SK-N-SH (cell line): ENCODE measurements at regions not wholly inside any gene's neighbourhood (a gene's known extent, or its start where the extent isn't known, plus 50 kb on each side); places are given as distances from the start of the nearest gene placed in this dataset.

Source experiments
- CTCF ChIA-PET: fragments of 300-600, 350-600 bp; formaldehyde crosslinking; extraction: SDS; loops from one replicate; lab custom pipeline; 2021; lab: Yijun Ruan, JAX
- POLR2A ChIA-PET: fragments of 350-600 bp; sonication (Branson Sonifier 250); formaldehyde crosslinking; extraction: SDS; loops from one replicate; lab custom pipeline; 2020; ENCODE audit warnings: antibody characterized with exemption, inconsistent platforms; lab: Yijun Ruan, JAX
- DNase-seq: peaks from one replicate; pipeline ENCODE4 v3.0.0; 2012
- H2AFZ ChIP-seq: fragments of 200-600 bp; sonication (generic); 2 replicates; pipeline ENCODE4 v1.8.1; 2016; ENCODE audit warnings: antibody characterized with exemption, mild to moderate bottlenecking, low read depth
- H3F3A ChIP-seq: fragments of 200-600 bp; sonication (generic); replicated peaks from 2 replicates; pipeline ENCODE3; 2016; ENCODE audit warnings: antibody characterized with exemption, mild to moderate bottlenecking; ENCODE audit not compliant: insufficient read depth
- H3K27ac ChIP-seq, 2 experiments: fragments of 200-500 bp in 1 of 2; fragments of 200-600 bp in 1 of 2; sonication (Bioruptor generic) in 1 of 2; sonication (generic), shearing (Covaris generic) in 1 of 2; 2 replicates each; pipeline versions ENCODE4 v1.5.1 to v1.6.1; 2014 to 2016; ENCODE audit warnings: low read depth in 2 of 2, inconsistent platforms in 1 of 2, low read length in 1 of 2, mild to moderate bottlenecking in 1 of 2, mixed read lengths in 1 of 2
- H3K27me3 ChIP-seq: fragments of 200-600 bp; sonication (generic), shearing (Covaris generic); 2 replicates; pipeline ENCODE4 v1.6.1; 2016; ENCODE audit warnings: mixed run types; ENCODE audit not compliant: insufficient read depth
- H3K36me3 ChIP-seq, 2 experiments: fragments of 200-500 bp in 1 of 2; fragments of 200-600 bp in 1 of 2; sonication (Bioruptor generic) in 1 of 2; sonication (generic) in 1 of 2; replicated peaks in 1 of 2; 2 replicates each; pipeline versions ENCODE3 to v1.5.1; 2014 to 2016; ENCODE audit warnings: low read length in 1 of 2, mild to moderate bottlenecking in 1 of 2; ENCODE audit not compliant: insufficient read depth in 2 of 2, control insufficient read depth in 1 of 2
- H3K4me1 ChIP-seq, 2 experiments: fragments of 200-500 bp in 1 of 2; fragments of 200-600 bp in 1 of 2; sonication (Bioruptor generic) in 1 of 2; sonication (generic), shearing (Covaris generic) in 1 of 2; 2 replicates each; pipeline versions ENCODE4 v1.5.1 to v1.6.1; 2014 to 2016; ENCODE audit warnings: low read depth in 1 of 2, low read length in 1 of 2, mixed run types in 1 of 2; ENCODE audit not compliant: insufficient read depth in 2 of 2, control insufficient read depth in 1 of 2
- H3K4me2 ChIP-seq: fragments of 200-600 bp; sonication (generic), shearing (Covaris generic); 2 replicates; pipeline ENCODE4 v1.6.1; 2017; ENCODE audit warnings: mixed run types
- H3K4me3 ChIP-seq, 2 experiments: fragments of 200-500 bp in 1 of 2; fragments of 200-600 bp in 1 of 2; sonication (Bioruptor generic) in 1 of 2; sonication (generic), shearing (Covaris generic) in 1 of 2; 2 replicates each; pipeline versions ENCODE4 v1.5.1 to v1.8.1; 2014 to 2016; ENCODE audit warnings: low read depth in 2 of 2, inconsistent platforms in 1 of 2, low read length in 1 of 2, mild to moderate bottlenecking in 1 of 2, mixed read lengths in 1 of 2, moderate library complexity in 1 of 2
- H3K79me2 ChIP-seq: fragments of 200-600 bp; sonication (generic); 2 replicates; pipeline ENCODE4 v1.8.1; 2017; ENCODE audit warnings: mild to moderate bottlenecking; ENCODE audit not compliant: insufficient read depth
- H3K9ac ChIP-seq: fragments of 200-600 bp; sonication (generic); 2 replicates; pipeline ENCODE4 v1.6.1; 2017; ENCODE audit warnings: mixed run types
- H3K9me2 ChIP-seq: fragments of 200-600 bp; sonication (generic); 2 replicates; pipeline ENCODE4 v1.6.1; 2017; ENCODE audit warnings: mixed run types
- H3K9me3 ChIP-seq: fragments of 200-600 bp; sonication (generic); 2 replicates; pipeline ENCODE4 v1.6.1; 2017; ENCODE audit warnings: mixed run types, mild to moderate bottlenecking, moderate library complexity
- H4K20me1 ChIP-seq: fragments of 200-600 bp; sonication (generic); 2 replicates; pipeline ENCODE4 v1.6.1; 2017; ENCODE audit warnings: mild to moderate bottlenecking, mixed run types; ENCODE audit not compliant: insufficient read depth
- CHD2 ChIP-seq: fragments of 150-350 bp; IDR thresholded peaks from 2 replicates; pipeline ENCODE4 v1.6.1; 2018; ENCODE audit warnings: low read length; ENCODE audit not compliant: partially characterized antibody
- EP300 ChIP-seq, 2 experiments: IDR thresholded peaks; 2 replicates each; pipeline versions ENCODE4 v1.4.0 to v1.6.1; 2012; ENCODE audit warnings: borderline replicate concordance in 1 of 2, low read depth in 1 of 2, low read length in 1 of 2
- FOSL2 ChIP-seq: IDR thresholded peaks from 2 replicates; pipeline ENCODE4 v1.4.0; 2012; ENCODE audit warnings: low read depth, mild to moderate bottlenecking, moderate library complexity, borderline replicate concordance
- FOXM1 ChIP-seq: IDR thresholded peaks from 2 replicates; pipeline ENCODE4 v1.4.0; 2012; ENCODE audit warnings: low read depth, mild to moderate bottlenecking
- GATA2 ChIP-seq: sonication (generic); formaldehyde crosslinking; IDR thresholded peaks from 2 replicates; pipeline ENCODE4 v1.5.0; 2020; ENCODE audit warnings: mild to moderate bottlenecking, missing genetic modification reagents
- MEF2A ChIP-seq: IDR thresholded peaks from 2 replicates; pipeline ENCODE4 v1.4.0; 2012; ENCODE audit warnings: low read depth, borderline replicate concordance
- MXI1 ChIP-seq: IDR thresholded peaks from 2 replicates; pipeline ENCODE4 v1.6.1; 2012; ENCODE audit warnings: mild to moderate bottlenecking, low read depth, low read length, improper control_type of control experiment
- NFIC ChIP-seq: IDR thresholded peaks from 2 replicates; pipeline ENCODE4 v1.4.0; 2012; ENCODE audit warnings: borderline replicate concordance
- NRF1 ChIP-seq: IDR thresholded peaks from 2 replicates; pipeline ENCODE4 v1.6.1; 2012; ENCODE audit warnings: low read depth, mild to moderate bottlenecking, low read length
- POLR2AphosphoS5 ChIP-seq: IDR thresholded peaks from 2 replicates; pipeline ENCODE4 v1.6.1; 2012; ENCODE audit warnings: low read depth, low read length
- RXRA ChIP-seq: IDR thresholded peaks from 2 replicates; pipeline ENCODE4 v1.4.0; 2012; ENCODE audit warnings: low read depth, mild to moderate bottlenecking, borderline replicate concordance
- TCF12 ChIP-seq: IDR thresholded peaks from 2 replicates; pipeline ENCODE4 v1.4.0; 2012
- TEAD4 ChIP-seq: IDR thresholded peaks from 2 replicates; pipeline ENCODE4 v1.4.0; 2012; ENCODE audit warnings: mild to moderate bottlenecking, borderline replicate concordance; ENCODE audit not compliant: insufficient read depth
- YY1 ChIP-seq: IDR thresholded peaks from 2 replicates; pipeline ENCODE4 v1.4.0; 2012; ENCODE audit warnings: low read depth, mild to moderate bottlenecking
- WGBS: methylation state at CpG from one replicate; pipeline ENCODE4 v1.1.6; 2017; ENCODE audit warnings: low lambda C conversion rate; 5-methylcytosine and 5-hydroxymethylcytosine counted together
- TF ChIP-seq, protein P1 (sequence below): IDR thresholded peaks from 2 replicates; pipeline ENCODE4; 2012
- TF ChIP-seq, protein P2 (sequence below): fragments of 150-350 bp; IDR thresholded peaks from 2 replicates; pipeline ENCODE4 v1.6.1; 2016; ENCODE audit warnings: mild to moderate bottlenecking, low read depth, low read length
- TF ChIP-seq, protein P3 (sequence below): IDR thresholded peaks from 2 replicates; pipeline ENCODE4 v1.6.1; 2012; ENCODE audit warnings: mild to moderate bottlenecking, low read depth, low read length, moderate library complexity
- TF ChIP-seq, protein P4 (sequence below): fragments of 150-350 bp; IDR thresholded peaks from 2 replicates; pipeline ENCODE4 v1.6.1; 2017; ENCODE audit warnings: antibody characterized with exemption, low read length, low read depth, borderline replicate concordance

DNA sequence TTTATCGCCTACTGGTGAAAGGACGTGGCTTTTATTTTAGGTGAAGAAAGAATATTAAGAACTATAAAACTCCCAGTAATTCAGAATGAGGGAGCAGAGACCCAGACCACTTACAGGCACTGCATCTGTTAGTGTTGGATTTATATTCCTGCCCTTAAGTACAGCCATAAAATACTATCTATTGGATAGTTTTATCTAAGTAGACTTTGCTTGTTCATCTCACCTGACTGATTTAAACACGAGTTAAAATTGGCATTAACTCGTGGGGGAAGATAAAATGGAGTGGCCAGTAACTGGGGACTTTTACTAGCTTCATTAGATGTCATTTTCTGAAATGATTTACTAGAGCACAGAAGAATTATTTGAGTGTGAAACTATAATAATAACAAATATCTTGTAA lies 1377.5 kb upstream of the TMEM132C start:
- H4K20me1 ChIP-seq, result no peaks in the 10 kb centered on the region
- H3F3A ChIP-seq, result no peaks in the 10 kb centered on the region
- no peaks in the 10 kb centered on the region for H3K27me3 ChIP-seq
- no peak overlapping the region for H2AFZ ChIP-seq
- no peaks in the 10 kb centered on the region for H3K4me1 ChIP-seq
- POLR2A ChIA-PET, result no interaction called here
- no peaks in the 10 kb centered on the region for H3K79me2 ChIP-seq
- TF ChIP-seq MXI1, result no peak
- TF ChIP-seq MEF2A, result no peak
- TF ChIP-seq, protein P1, sequence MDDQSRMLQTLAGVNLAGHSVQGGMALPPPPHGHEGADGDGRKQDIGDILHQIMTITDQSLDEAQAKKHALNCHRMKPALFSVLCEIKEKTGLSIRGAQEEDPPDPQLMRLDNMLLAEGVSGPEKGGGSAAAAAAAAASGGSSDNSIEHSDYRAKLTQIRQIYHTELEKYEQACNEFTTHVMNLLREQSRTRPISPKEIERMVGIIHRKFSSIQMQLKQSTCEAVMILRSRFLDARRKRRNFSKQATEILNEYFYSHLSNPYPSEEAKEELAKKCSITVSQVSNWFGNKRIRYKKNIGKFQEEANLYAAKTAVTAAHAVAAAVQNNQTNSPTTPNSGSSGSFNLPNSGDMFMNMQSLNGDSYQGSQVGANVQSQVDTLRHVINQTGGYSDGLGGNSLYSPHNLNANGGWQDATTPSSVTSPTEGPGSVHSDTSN, result no peak
- TF ChIP-seq FOXM1, result no peak
- no peak for TF ChIP-seq GATA2
- no peak for TF ChIP-seq FOSL2
- no peak for TF ChIP-seq TCF12
- no peak for TF ChIP-seq RXRA
- TF ChIP-seq, protein P2, sequence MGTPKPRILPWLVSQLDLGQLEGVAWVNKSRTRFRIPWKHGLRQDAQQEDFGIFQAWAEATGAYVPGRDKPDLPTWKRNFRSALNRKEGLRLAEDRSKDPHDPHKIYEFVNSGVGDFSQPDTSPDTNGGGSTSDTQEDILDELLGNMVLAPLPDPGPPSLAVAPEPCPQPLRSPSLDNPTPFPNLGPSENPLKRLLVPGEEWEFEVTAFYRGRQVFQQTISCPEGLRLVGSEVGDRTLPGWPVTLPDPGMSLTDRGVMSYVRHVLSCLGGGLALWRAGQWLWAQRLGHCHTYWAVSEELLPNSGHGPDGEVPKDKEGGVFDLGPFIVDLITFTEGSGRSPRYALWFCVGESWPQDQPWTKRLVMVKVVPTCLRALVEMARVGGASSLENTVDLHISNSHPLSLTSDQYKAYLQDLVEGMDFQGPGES, result no peak
- no peak for TF ChIP-seq YY1
- no peak for TF ChIP-seq POLR2AphosphoS5
- TF ChIP-seq NRF1, result no peak
- no peak for TF ChIP-seq EP300 (IDR thresholded peaks at IDR 0.05; ENCODE audit: borderline replicate concordance in 1 of 2, low read depth in 1 of 2, low read length in 1 of 2)
- TF ChIP-seq, protein P3, sequence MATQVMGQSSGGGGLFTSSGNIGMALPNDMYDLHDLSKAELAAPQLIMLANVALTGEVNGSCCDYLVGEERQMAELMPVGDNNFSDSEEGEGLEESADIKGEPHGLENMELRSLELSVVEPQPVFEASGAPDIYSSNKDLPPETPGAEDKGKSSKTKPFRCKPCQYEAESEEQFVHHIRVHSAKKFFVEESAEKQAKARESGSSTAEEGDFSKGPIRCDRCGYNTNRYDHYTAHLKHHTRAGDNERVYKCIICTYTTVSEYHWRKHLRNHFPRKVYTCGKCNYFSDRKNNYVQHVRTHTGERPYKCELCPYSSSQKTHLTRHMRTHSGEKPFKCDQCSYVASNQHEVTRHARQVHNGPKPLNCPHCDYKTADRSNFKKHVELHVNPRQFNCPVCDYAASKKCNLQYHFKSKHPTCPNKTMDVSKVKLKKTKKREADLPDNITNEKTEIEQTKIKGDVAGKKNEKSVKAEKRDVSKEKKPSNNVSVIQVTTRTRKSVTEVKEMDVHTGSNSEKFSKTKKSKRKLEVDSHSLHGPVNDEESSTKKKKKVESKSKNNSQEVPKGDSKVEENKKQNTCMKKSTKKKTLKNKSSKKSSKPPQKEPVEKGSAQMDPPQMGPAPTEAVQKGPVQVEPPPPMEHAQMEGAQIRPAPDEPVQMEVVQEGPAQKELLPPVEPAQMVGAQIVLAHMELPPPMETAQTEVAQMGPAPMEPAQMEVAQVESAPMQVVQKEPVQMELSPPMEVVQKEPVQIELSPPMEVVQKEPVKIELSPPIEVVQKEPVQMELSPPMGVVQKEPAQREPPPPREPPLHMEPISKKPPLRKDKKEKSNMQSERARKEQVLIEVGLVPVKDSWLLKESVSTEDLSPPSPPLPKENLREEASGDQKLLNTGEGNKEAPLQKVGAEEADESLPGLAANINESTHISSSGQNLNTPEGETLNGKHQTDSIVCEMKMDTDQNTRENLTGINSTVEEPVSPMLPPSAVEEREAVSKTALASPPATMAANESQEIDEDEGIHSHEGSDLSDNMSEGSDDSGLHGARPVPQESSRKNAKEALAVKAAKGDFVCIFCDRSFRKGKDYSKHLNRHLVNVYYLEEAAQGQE, result no peak
- TF ChIP-seq, protein P4, sequence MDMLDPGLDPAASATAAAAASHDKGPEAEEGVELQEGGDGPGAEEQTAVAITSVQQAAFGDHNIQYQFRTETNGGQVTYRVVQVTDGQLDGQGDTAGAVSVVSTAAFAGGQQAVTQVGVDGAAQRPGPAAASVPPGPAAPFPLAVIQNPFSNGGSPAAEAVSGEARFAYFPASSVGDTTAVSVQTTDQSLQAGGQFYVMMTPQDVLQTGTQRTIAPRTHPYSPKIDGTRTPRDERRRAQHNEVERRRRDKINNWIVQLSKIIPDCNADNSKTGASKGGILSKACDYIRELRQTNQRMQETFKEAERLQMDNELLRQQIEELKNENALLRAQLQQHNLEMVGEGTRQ, result no peak
- no peak for TF ChIP-seq NFIC
- no peak for TF ChIP-seq TEAD4
- no peak for TF ChIP-seq CHD2
- no peak overlapping the region for H3K9ac ChIP-seq
- H3K9me2 ChIP-seq, result no peaks in the 10 kb centered on the region
- no peaks in the 10 kb centered on the region for H3K36me3 ChIP-seq
- no peak overlapping the region for H3K4me3 ChIP-seq
- H3K4me2 ChIP-seq, result no peak overlapping the region
- H3K27ac ChIP-seq, result no peak overlapping the region
- 16% methylated on average over 4 of the region's 4 CpGs for WGBS
- no peaks in the 10 kb centered on the region for H3K9me3 ChIP-seq
- DNase-seq, result no peak
- CTCF ChIA-PET, result interaction anchor here (1.0 kb wide), 1 partner anchor 14 kb away, joined by 4 read pairs; no protein-coding TSS in a partner anchor
